DMS114 treated with DMSO at 0.1 percent for 48 hours (cell line): ENCODE measurements at regions not wholly inside any gene's neighbourhood (a gene's known extent, or its start where the extent isn't known, plus 50 kb on each side); places are given as distances from the start of the nearest gene placed in this dataset.

ENCODE experiments used
- DNase-seq: peaks from one replicate; lab custom pipeline; 2025; ENCODE audit not compliant: unreplicated experiment; lab: John Stamatoyannopoulos, UW

GRCh38 chr2:71277536-71278103 is 50.7 kb upstream of the PAIP2B start:
- DNase-seq = peak; percentile 76

DNA sequence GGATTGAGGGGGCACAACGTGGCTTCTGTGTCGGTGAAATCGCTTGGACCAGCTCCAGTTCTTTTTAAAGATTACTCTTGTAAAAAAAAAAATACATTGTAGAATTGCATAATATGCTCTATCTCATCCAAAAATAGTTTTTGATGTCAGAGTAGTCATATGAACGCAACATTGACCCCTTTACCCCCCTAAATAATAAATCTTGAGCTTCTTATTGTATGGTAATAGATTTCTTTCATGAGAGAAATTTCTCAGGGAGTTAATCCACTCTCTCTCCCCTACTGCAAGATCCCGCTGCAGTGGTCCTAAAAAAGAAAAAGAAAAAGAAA is 50.2 kb upstream of the PAIP2B start:
- no peak for DNase-seq

DNA sequence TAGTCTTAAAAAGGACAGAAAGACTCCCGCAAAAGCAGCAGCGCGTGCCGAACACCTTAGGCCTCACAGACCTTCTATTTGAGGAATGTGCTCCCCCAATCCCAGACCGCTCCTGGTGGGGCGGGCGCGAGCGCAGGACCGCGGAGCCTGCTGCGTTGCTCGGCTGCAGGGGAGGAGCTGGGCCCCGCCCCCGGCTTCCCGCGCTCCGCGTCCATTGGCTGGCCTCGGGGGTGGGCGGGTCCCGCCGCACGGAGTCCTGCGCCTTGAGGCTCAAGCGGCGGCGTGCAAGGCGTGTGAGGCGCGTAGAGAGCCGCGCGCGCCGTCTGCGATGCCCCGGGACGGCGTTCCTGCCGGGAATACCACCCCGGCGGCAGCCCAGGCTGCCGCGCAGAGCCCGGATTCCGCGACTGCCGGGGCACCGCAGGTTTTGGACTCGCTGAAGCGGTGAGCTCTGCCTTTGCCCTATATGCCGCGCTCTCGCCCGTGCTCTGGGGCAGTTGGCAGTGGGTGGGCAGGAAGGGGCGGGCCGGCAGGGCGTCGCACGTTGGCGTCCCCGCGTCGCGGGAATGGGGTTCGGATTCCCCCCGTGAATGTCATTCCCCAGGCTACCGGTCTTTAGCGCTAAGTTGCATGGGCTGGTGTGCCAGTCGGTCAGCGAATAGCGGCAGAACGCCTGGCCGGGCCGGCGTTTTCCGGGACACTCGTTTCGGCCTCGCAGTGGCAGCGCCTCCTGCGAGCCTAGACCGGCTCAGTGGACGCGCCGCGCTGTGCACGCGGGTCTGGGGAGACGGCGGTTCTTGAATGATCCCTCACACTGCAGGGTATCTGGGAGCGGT is 49.6 kb upstream of the PAIP2B start:
- peak; percentile 83 for DNase-seq
